Erythroblast (primary cell): ENCODE measurements at regions not wholly inside any gene's neighbourhood (a gene's known extent, or its start where the extent isn't known, plus 50 kb on each side); places are given as distances from the start of the nearest gene placed in this dataset.

Experiments used
- GATA1 ChIP-seq: IDR thresholded peaks from 2 replicates; pipeline ENCODE4 v1.6.1; 2011; ENCODE audit warnings: low read depth, mild to moderate bottlenecking, control low read depth, low read length, moderate library complexity
- POLR2A ChIP-seq: IDR thresholded peaks from 2 replicates; pipeline ENCODE4 v1.6.1; 2011; ENCODE audit warnings: mild to moderate bottlenecking, low read length

- TF ChIP-seq POLR2A (no peak), GATA1 (no peak)
These were observed 440.3 kb downstream of the POM121L12 start for GRCh38 chr7:53475776-53476175.
